H1 (cell line): ENCODE measurements at regions not wholly inside any gene's neighbourhood (a gene's known extent, or its start where the extent isn't known, plus 50 kb on each side); places are given as distances from the start of the nearest gene placed in this dataset.
A peak's percentile ranks its signal among the peaks of the same experiment; 100 is the strongest.

Experiments
- CTCF ChIA-PET: fragments of 300-600 bp; sonication (Branson Sonifier 250); formaldehyde crosslinking; loops from one replicate; lab custom pipeline; 2021; ENCODE audit not compliant: partially characterized antibody; lab: Charles Lee
- POLR2A ChIA-PET: fragments of 300-600 bp; sonication (Branson Sonifier 250); formaldehyde crosslinking; loops from one replicate; lab custom pipeline; 2021; ENCODE audit warnings: inconsistent platforms; ENCODE audit not compliant: partially characterized antibody; lab: Charles Lee
- DNase-seq, 2 experiments: peaks; one replicate each; pipeline versions ENCODE4 v3.0.0 to v3.0.0-alpha.2; 2010 to 2022; ENCODE audit warnings: low spot score in 2 of 2, low read depth in 1 of 2, mixed read lengths in 1 of 2
- FAIRE-seq: peaks from 2 replicates; lab custom pipeline; 2011; peaks lifted over from hg19 to GRCh38; lab: Jason Lieb, UNC
- H2AFZ ChIP-seq: 2 replicates; pipeline ENCODE4 v1.8.1; 2012; ENCODE audit warnings: low read length, inconsistent platforms
- H2AK5ac ChIP-seq: 2 replicates; pipeline ENCODE4 v1.6.1; 2013; ENCODE audit warnings: low read depth, low read length
- H2BK120ac ChIP-seq: replicated peaks from 2 replicates; pipeline ENCODE3; 2013; ENCODE audit warnings: low read depth, low read length, inconsistent platforms
- H2BK12ac ChIP-seq: 2 replicates; pipeline ENCODE4 v1.6.1; 2013; ENCODE audit warnings: low read depth, low read length
- H2BK15ac ChIP-seq: 2 replicates; pipeline ENCODE4 v1.6.1; 2013; ENCODE audit warnings: low read length
- H2BK20ac ChIP-seq: 2 replicates; pipeline ENCODE4 v1.6.1; 2013; ENCODE audit warnings: low read length
- H2BK5ac ChIP-seq: 2 replicates; pipeline ENCODE4 v1.6.1; 2013; ENCODE audit warnings: low read depth, low read length
- H3K14ac ChIP-seq: 2 replicates; pipeline ENCODE4 v1.6.1; 2013; ENCODE audit warnings: inconsistent platforms; ENCODE audit not compliant: insufficient read length
- H3K18ac ChIP-seq: 2 replicates; pipeline ENCODE4 v1.6.1; 2013; ENCODE audit warnings: low read length; ENCODE audit errors: extremely low read depth
- H3K23ac ChIP-seq: 2 replicates; pipeline ENCODE4 v1.6.1; 2013; ENCODE audit warnings: inconsistent platforms; ENCODE audit not compliant: insufficient read length
- H3K23me2 ChIP-seq: 2 replicates; pipeline ENCODE4 v1.6.1; 2013; ENCODE audit warnings: low read depth, low read length
- H3K27ac ChIP-seq: 2 replicates; pipeline ENCODE4 v1.6.1; 2011; ENCODE audit warnings: low read depth, low read length, inconsistent platforms
- H3K27me3 ChIP-seq, 4 experiments: replicated peaks in 1 of 4; 1 replicate in 1 of 4; 2 replicates in 3 of 4; pipeline versions ENCODE4 v1.6.1 to v1.8.1; 2011 to 2013; ENCODE audit warnings: low read length in 3 of 4, mild to moderate bottlenecking in 3 of 4, inconsistent platforms in 2 of 4, mixed read lengths in 2 of 4, moderate library complexity in 1 of 4; ENCODE audit not compliant: control insufficient read depth in 3 of 4, insufficient read depth in 3 of 4; ENCODE audit errors: extremely low read depth in 1 of 4
- H3K36me3 ChIP-seq, 4 experiments: 2 replicates each; pipeline versions ENCODE4 v1.6.1 to v1.8.1; 2011 to 2013; ENCODE audit warnings: mild to moderate bottlenecking in 4 of 4, low read length in 3 of 4, moderate library complexity in 2 of 4, control low read depth in 1 of 4, inconsistent platforms in 1 of 4; ENCODE audit not compliant: insufficient read depth in 4 of 4, control insufficient read depth in 2 of 4
- H3K4ac ChIP-seq: replicated peaks from 2 replicates; pipeline ENCODE3; 2013; ENCODE audit warnings: low read length, low read depth, mixed read lengths, inconsistent platforms; ENCODE audit not compliant: insufficient read length
- H3K4me1 ChIP-seq, 4 experiments: replicated peaks in 1 of 4; 1 replicate in 1 of 4; 2 replicates in 3 of 4; pipeline versions ENCODE4 v1.6.1 to v1.8.1; 2011 to 2013; ENCODE audit warnings: low read length in 3 of 4, inconsistent platforms in 2 of 4, mixed read lengths in 1 of 4; ENCODE audit not compliant: insufficient read depth in 4 of 4, control insufficient read depth in 3 of 4
- H3K4me2 ChIP-seq, 2 experiments: 2 replicates each; pipeline versions ENCODE4 v1.6.1 to v1.8.1; 2011 to 2013; ENCODE audit warnings: low read depth in 2 of 2, low read length in 2 of 2, control low read depth in 1 of 2, inconsistent platforms in 1 of 2, mild to moderate bottlenecking in 1 of 2; ENCODE audit not compliant: insufficient read depth in 1 of 2
- H3K4me3 ChIP-seq, 4 experiments: fragments of 200-600, 300-600 bp in 1 of 4; sonication (generic), shearing (Covaris generic), sonication (Bioruptor Twin) in 1 of 4; 2 replicates each; pipeline versions ENCODE4 v1.5.1 to v1.8.1; 2011 to 2016; ENCODE audit warnings: low read length in 4 of 4, low read depth in 3 of 4, control low read depth in 2 of 4, inconsistent platforms in 2 of 4, mild to moderate bottlenecking in 2 of 4, mixed read lengths in 1 of 4, moderate library complexity in 1 of 4; ENCODE audit not compliant: insufficient read depth in 2 of 4; ENCODE audit errors: extremely low read depth in 1 of 4
- H3K56ac ChIP-seq: replicated peaks from 2 replicates; pipeline ENCODE3; 2013; ENCODE audit warnings: low read depth, mild to moderate bottlenecking, mixed read lengths, low read length, inconsistent platforms; ENCODE audit not compliant: insufficient read length
- H3K79me1 ChIP-seq: 2 replicates; pipeline ENCODE4 v1.6.1; 2013; ENCODE audit warnings: low read depth, low read length, control low read depth
- H3K79me2 ChIP-seq, 2 experiments: 2 replicates each; pipeline versions ENCODE4 v1.6.1 to v1.8.1; 2012 to 2013; ENCODE audit warnings: low read length in 2 of 2, mild to moderate bottlenecking in 2 of 2, inconsistent platforms in 1 of 2; ENCODE audit not compliant: insufficient read depth in 2 of 2, control insufficient read depth in 1 of 2
- H3K9ac ChIP-seq, 4 experiments: replicated peaks in 1 of 4; 1 replicate in 1 of 4; 2 replicates in 3 of 4; pipeline versions ENCODE4 v1.6.1 to v1.8.1; 2011 to 2013; ENCODE audit warnings: low read depth in 3 of 4, low read length in 3 of 4, control low read depth in 2 of 4, mild to moderate bottlenecking in 2 of 4, moderate library complexity in 2 of 4, inconsistent platforms in 1 of 4; ENCODE audit errors: extremely low read depth in 1 of 4
- H3K9me3 ChIP-seq, 2 experiments: 2 replicates each; pipeline versions ENCODE4 v1.6.1 to v1.8.1; 2012 to 2013; ENCODE audit warnings: mild to moderate bottlenecking in 2 of 2, moderate library complexity in 2 of 2, control low read depth in 1 of 2, inconsistent platforms in 1 of 2, low read depth in 1 of 2, low read length in 1 of 2, mixed read lengths in 1 of 2; ENCODE audit not compliant: insufficient read depth in 2 of 2
- H4K20me1 ChIP-seq, 2 experiments: replicated peaks in 1 of 2; 2 replicates each; pipeline versions ENCODE3 to v1.8.1; 2011 to 2013; ENCODE audit warnings: inconsistent platforms in 2 of 2, low read length in 2 of 2, mild to moderate bottlenecking in 1 of 2; ENCODE audit not compliant: insufficient read depth in 2 of 2, control insufficient read depth in 1 of 2
- H4K5ac ChIP-seq: 2 replicates; pipeline ENCODE4 v1.6.1; 2013; ENCODE audit warnings: low read length, low read depth, mixed read lengths, inconsistent platforms; ENCODE audit not compliant: insufficient read length
- H4K8ac ChIP-seq: 2 replicates; pipeline ENCODE4 v1.8.0; 2013; ENCODE audit warnings: mild to moderate bottlenecking, moderate library complexity, low read length, inconsistent platforms; ENCODE audit not compliant: insufficient read depth; ENCODE audit errors: extremely low read depth
- H4K91ac ChIP-seq: replicated peaks from 2 replicates; pipeline ENCODE3; 2013; ENCODE audit warnings: low read length, mixed read lengths, inconsistent platforms; ENCODE audit not compliant: insufficient read length
- CBX5 ChIP-seq: fragments of 300-800, 300-1000 bp; sonication (generic); IDR thresholded peaks from 2 replicates; pipeline ENCODE4 v1.7.1; 2016; ENCODE audit warnings: antibody characterized with exemption, low read length, low read depth
- CHD2 ChIP-seq: IDR thresholded peaks from 2 replicates; pipeline ENCODE4 v1.6.1; 2012; ENCODE audit warnings: low read length, improper control_type of control experiment
- HDAC6 ChIP-seq: IDR thresholded peaks from one replicate; pipeline ENCODE4 v1.7.1; 2012; ENCODE audit warnings: low read depth, mild to moderate bottlenecking, inconsistent platforms, low read length, moderate library complexity
- JUN ChIP-seq: IDR thresholded peaks from 2 replicates; pipeline ENCODE4 v1.6.1; 2011; ENCODE audit warnings: low read depth, mild to moderate bottlenecking, improper control_type of control experiment, low read length
- JUND ChIP-seq: IDR thresholded peaks from 2 replicates; pipeline ENCODE4 v1.6.1; 2011; ENCODE audit warnings: mild to moderate bottlenecking, improper control_type of control experiment, low read length
- KDM1A ChIP-seq: fragments of 200-600, 300-600 bp; sonication (generic); IDR thresholded peaks from 2 replicates; pipeline ENCODE4 v1.7.1; 2016; ENCODE audit warnings: mild to moderate bottlenecking, low read length, borderline replicate concordance
- KDM5A ChIP-seq: fragments of 200-600 bp; IDR thresholded peaks from 2 replicates; pipeline ENCODE4 v1.7.1; 2012; ENCODE audit warnings: mild to moderate bottlenecking, low read length, inconsistent platforms, mixed read lengths
- RBBP5 ChIP-seq: IDR thresholded peaks from 2 replicates; pipeline ENCODE4 v1.7.1; 2012; ENCODE audit warnings: low read depth, mild to moderate bottlenecking, inconsistent platforms, low read length, moderate library complexity, borderline replicate concordance
- RFX5 ChIP-seq: IDR thresholded peaks from 2 replicates; pipeline ENCODE4 v1.6.1; 2011; ENCODE audit warnings: low read depth, low read length, improper control_type of control experiment, borderline replicate concordance
- SAP30 ChIP-seq: fragments of 300-600 bp; sonication (generic); IDR thresholded peaks from 2 replicates; pipeline ENCODE4 v1.7.1; 2012; ENCODE audit warnings: low read length, moderate library complexity, mild to moderate bottlenecking, inconsistent platforms; ENCODE audit not compliant: insufficient read depth, insufficient replicate concordance
- SRF ChIP-seq: IDR thresholded peaks from 2 replicates; pipeline ENCODE4 v1.6.1; 2011; ENCODE audit warnings: mild to moderate bottlenecking, low read depth, low read length, moderate library complexity
- TAF1 ChIP-seq: IDR thresholded peaks from 2 replicates; pipeline ENCODE4 v1.6.1; 2011; ENCODE audit warnings: mild to moderate bottlenecking, low read depth, low read length
- TBP ChIP-seq: IDR thresholded peaks from 2 replicates; pipeline ENCODE4 v1.6.1; 2011; ENCODE audit warnings: low read depth, low read length, improper control_type of control experiment
- TEAD4 ChIP-seq: IDR thresholded peaks from 2 replicates; pipeline ENCODE4 v1.6.1; 2012; ENCODE audit warnings: low read depth, low read length, inconsistent platforms, mixed read lengths
- YY1 ChIP-seq: IDR thresholded peaks from 2 replicates; pipeline ENCODE4 v1.6.1; 2011; ENCODE audit warnings: low read depth, mild to moderate bottlenecking, low read length
- WGBS, 2 experiments: shearing (Covaris generic) in 1 of 2; methylation state at CpG; one replicate each; pipeline versions ENCODE4 v1.1.6 to v1.1.7; 2013 to 2015; ENCODE audit warnings: low lambda C conversion rate in 2 of 2, mixed read lengths in 2 of 2, inconsistent platforms in 1 of 2, low coverage in 1 of 2, missing lambda C conversion rate in 1 of 2; ENCODE audit not compliant: insufficient replicate concordance in 2 of 2, insufficient coverage in 1 of 2, insufficient read length in 1 of 2; ENCODE audit errors: extremely low coverage in 1 of 2, missing lambda C conversion rate in 1 of 2; 5-methylcytosine and 5-hydroxymethylcytosine counted together

GRCh38 chr20:47993817-47994216 lies 208.5 kb upstream of the SULF2 start:
- Histone ChIP-seq H2AK5ac (peak overlapping the region; percentile 77; the same call in 1 of the 2 replicates), H3K36me3 (peaks cover 0 to 4% (median 2%) of the 10 kb centered on the region in 4 experiments; a peak in 2 of 8 replicates), H3K23me2 (no peaks in the 10 kb centered on the region), H3K4me2 (no peak overlapping the region), H3K4me3 (no peak overlapping the region), H2AFZ (no peak overlapping the region), H4K91ac (peak overlapping the region; percentile 97), H3K79me2 (no peaks in the 10 kb centered on the region), H3K27me3 (no peaks in the 10 kb centered on the region), H2BK20ac (peak overlapping the region; percentile 96; the same call in 1 of the 2 replicates), H3K9me3 (peaks cover 9 to 16% of the 10 kb centered on the region in 2 experiments), H3K14ac (no peak overlapping the region), H4K8ac (no peak overlapping the region), H4K20me1 (no peaks in the 10 kb centered on the region), H4K5ac (no peak overlapping the region), H2BK5ac (peak overlapping the region; percentile 88; the same call in 1 of the 2 replicates), H3K18ac (no peak overlapping the region; the same call in 1 of the 2 replicates), H3K23ac (no peak overlapping the region), H2BK120ac (peak overlapping the region; percentile 96), H3K56ac (no peak overlapping the region), H3K4ac (peak overlapping the region; percentile 98), H2BK15ac (peak overlapping the region; percentile 53; the same call in 1 of the 2 replicates), H3K27ac (no peak overlapping the region), H3K4me1 (peaks cover 1 to 15% (median 8%) of the 10 kb centered on the region in 4 experiments; a peak in 4 of 7 replicates), H3K9ac (no peak overlapping the region), H2BK12ac (peak overlapping the region; percentile 70; the same call in 1 of the 2 replicates), H3K79me1 (no peaks in the 10 kb centered on the region)
- CTCF ChIA-PET = no interaction called here
- POLR2A ChIA-PET = no interaction called here
- FAIRE-seq (no peak), DNase-seq (no peak)
- WGBS, 2 experiments = 95% methylated on average over 3 of the region's 3 CpGs; no CpG with 5 or more reads in 1 of the 2 experiments
- TF ChIP-seq YY1 (no peak), RFX5 (no peak), JUN (no peak), TEAD4 (no peak), KDM5A (no peak), KDM1A (no peak), SAP30 (no peak), RBBP5 (no peak), TBP (no peak), SRF (no peak), CBX5 (no peak), CHD2 (no peak), JUND (no peak), TAF1 (no peak), HDAC6 (no peak)
